ENCODE measurements at regions not wholly inside any gene's neighbourhood (a gene's known extent, or its start where the extent isn't known, plus 50 kb on each side); places are given as distances from the start of the nearest gene placed in this dataset.

- no peak for DNase-seq (ENCODE audit: low spot score)
- TF ChIP-seq, protein P1, sequence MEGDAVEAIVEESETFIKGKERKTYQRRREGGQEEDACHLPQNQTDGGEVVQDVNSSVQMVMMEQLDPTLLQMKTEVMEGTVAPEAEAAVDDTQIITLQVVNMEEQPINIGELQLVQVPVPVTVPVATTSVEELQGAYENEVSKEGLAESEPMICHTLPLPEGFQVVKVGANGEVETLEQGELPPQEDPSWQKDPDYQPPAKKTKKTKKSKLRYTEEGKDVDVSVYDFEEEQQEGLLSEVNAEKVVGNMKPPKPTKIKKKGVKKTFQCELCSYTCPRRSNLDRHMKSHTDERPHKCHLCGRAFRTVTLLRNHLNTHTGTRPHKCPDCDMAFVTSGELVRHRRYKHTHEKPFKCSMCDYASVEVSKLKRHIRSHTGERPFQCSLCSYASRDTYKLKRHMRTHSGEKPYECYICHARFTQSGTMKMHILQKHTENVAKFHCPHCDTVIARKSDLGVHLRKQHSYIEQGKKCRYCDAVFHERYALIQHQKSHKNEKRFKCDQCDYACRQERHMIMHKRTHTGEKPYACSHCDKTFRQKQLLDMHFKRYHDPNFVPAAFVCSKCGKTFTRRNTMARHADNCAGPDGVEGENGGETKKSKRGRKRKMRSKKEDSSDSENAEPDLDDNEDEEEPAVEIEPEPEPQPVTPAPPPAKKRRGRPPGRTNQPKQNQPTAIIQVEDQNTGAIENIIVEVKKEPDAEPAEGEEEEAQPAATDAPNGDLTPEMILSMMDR (IDR thresholded peaks at IDR 0.05; ENCODE audit: extremely low read depth, missing control alignments) = no peak
Measured at GRCh38 chr1:219669042-219669441, 56.1 kb upstream of the ZC3H11B start.

DNA sequence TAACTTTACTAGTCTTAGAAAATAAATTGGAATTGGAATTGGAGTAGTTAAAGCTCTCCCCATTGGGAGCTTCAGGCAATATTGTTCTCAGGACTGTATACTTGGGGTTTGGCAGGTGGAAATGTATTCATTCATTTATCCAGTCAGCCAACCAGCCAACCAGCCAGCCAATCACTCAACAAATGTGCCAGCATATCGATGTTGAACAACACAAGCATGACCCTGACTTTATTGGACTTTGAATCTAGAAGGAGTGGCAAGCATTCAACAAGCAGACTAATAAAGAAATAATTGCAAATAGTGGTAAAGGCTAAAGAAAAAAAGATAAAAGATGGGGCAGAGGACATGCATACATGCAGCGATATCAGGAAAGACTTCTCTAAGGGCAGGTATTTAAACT is 55.5 kb upstream of the ZC3H11B start:
- DNase-seq (ENCODE audit: low spot score) = no peak
- TF ChIP-seq, protein P1 (IDR thresholded peaks at IDR 0.05; ENCODE audit: extremely low read depth, missing control alignments) = no peak

GRCh38 chr1:219666242-219666641 is 53.3 kb upstream of the ZC3H11B start:
- TF ChIP-seq, protein P1 (IDR thresholded peaks at IDR 0.05; ENCODE audit: extremely low read depth, missing control alignments) = no peak
- DNase-seq (ENCODE audit: low spot score) = no peak

DNA sequence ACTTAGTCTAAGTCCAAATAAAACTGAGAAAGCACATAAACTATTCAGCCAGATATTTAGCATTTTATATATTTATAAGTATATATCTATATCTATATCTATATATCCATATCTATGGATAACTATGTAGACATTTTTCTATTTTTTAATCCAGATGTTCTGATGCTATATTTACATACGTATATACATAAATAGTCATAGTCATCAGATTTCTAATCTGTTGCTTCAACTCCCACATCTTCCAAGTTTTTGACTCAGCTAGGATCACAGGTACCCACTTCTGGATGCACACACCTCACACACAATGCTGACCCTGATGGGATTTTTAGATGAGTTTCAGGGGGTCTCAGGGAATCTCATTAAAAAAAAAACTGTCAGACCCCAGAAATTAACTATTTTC is 52.2 kb upstream of the ZC3H11B start:
- TF ChIP-seq, protein P1 (IDR thresholded peaks at IDR 0.05; ENCODE audit: extremely low read depth, missing control alignments) = no peak
- no peak for DNase-seq (ENCODE audit: low spot score)

DNA sequence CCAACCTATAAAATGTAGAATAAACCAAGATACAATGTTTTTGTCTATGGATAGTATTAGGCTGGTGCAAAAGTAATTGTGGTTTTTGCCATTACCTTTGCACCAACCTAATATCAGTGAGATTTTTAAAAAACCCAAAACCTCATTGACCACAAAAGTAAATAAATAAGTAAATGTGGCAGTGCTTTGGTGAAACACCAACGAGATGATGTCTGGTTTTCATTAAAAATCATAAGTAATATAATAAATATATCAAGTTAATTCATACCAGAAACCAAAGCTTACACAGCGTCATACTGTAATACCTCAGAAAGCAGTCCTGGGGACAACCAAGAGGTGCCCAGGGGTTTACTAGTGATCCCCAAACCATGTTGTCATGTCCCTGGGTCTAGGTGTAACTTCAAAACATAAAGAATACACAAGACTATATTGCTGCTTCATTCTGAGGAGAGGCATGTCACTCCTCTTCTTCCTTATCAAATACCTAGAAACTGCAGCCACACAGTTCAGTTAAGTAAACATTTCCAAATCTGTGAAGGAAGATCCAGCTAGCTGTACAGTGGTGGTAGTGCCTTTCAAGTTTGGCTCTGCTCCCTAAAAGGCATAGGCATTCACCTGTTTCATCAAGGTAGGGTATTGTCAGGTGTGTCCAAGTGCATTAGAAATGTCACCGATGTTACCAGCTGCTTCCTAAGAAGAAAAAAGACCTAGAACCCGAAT is 51.6 kb upstream of the ZC3H11B start:
- no peak for DNase-seq (ENCODE audit: low spot score)
- TF ChIP-seq, protein P1 (IDR thresholded peaks at IDR 0.05; ENCODE audit: extremely low read depth, missing control alignments) = no peak

All from GM20000 (cell line).